Adrenal gland (tissue), 9 donors: ENCODE measurements at regions not wholly inside any gene's neighbourhood (a gene's known extent, or its start where the extent isn't known, plus 50 kb on each side); places are given as distances from the start of the nearest gene placed in this dataset.

Experiments
- DNase-seq, 7 donors: peaks; one replicate each; pipeline ENCODE4 v3.0.0-alpha.2; 2019 to 2020
- H3K27ac ChIP-seq, 5 donors: fragments of 200-600 bp; sonication (generic) in 4 of 5; 1 replicate in 3 of 5; 2 replicates in 2 of 5; pipeline versions ENCODE4 v1.5.1 to v1.8.0; 2016 to 2020; ENCODE audit warnings: mild to moderate bottlenecking in 1 of 5
- H3K27me3 ChIP-seq: fragments of 200-600 bp; 2 replicates; pipeline ENCODE4 v1.8.0; 2021
- H3K36me3 ChIP-seq, 2 donors: fragments of 200-600 bp; replicated peaks in 1 of 2; 1 replicate in 1 of 2; 2 replicates in 1 of 2; pipeline versions ENCODE4 v1.5.1 to v1.8.0; 2018 to 2022
- H3K4me1 ChIP-seq, 2 donors: fragments of 200-600 bp; replicated peaks in 1 of 2; 1 replicate in 1 of 2; 2 replicates in 1 of 2; pipeline versions ENCODE4 v1.5.1 to v1.8.0; 2018 to 2021
- H3K4me3 ChIP-seq, 4 donors: fragments of 200-600 bp; sonication (generic) in 3 of 4; one replicate each; pipeline ENCODE4 v1.5.1; 2016 to 2018
- H3K9me3 ChIP-seq, 3 donors: fragments of 200-600 bp; sonication (generic) in 1 of 3; replicated peaks in 1 of 3; 1 replicate in 2 of 3; 2 replicates in 1 of 3; pipeline versions ENCODE4 v1.5.1 to v1.8.0; 2016 to 2021
- POLR2A ChIP-seq, 2 donors: fragments of 450-650 bp; IDR thresholded peaks; one replicate each; pipeline ENCODE4 v1.6.1; 2017; ENCODE audit warnings: antibody characterized with exemption in 2 of 2, mild to moderate bottlenecking in 2 of 2, moderate library complexity in 1 of 2
- WGBS, 4 donors: extraction: QIAGEN DNeasy Blood & Tissue Kit in 2 of 4; methylation state at CpG; one replicate each; pipeline versions ENCODE4 v1.1.5 to v1.1.7; 2013 to 2017; 5-methylcytosine and 5-hydroxymethylcytosine counted together
- intact Hi-C, 2 donors: fragments of 100-400 bp; cut with DNase I; formaldehyde crosslinking; loops; one replicate each; pipeline versions ENCODE4 v1.14.1 to v1.15.0; 2022 to 2023
- TF ChIP-seq, protein P1 (sequence below), 6 experiments: fragments of 450-650 bp in 4 of 6; fragments of 200-600 bp in 2 of 6; sonication (generic) in 1 of 6; IDR thresholded peaks; 1 replicate in 5 of 6; 2 replicates in 1 of 6; pipeline versions ENCODE4 v1.5.1 to v1.8.0; 2016 to 2021; ENCODE audit warnings: antibody characterized with exemption in 6 of 6, mild to moderate bottlenecking in 2 of 6, moderate library complexity in 1 of 6
- donor health status: healthy with polysubstance abuse.
- donor health status: Bipolar disorder and iron deficiency.
- donor health status: DM: yes; HTN: yes; CAD: no.
- donor health status: DM: no; HTN: no; CAD: no.
- donor health status: DM: no; HTN: no; CAD: no.

DNA sequence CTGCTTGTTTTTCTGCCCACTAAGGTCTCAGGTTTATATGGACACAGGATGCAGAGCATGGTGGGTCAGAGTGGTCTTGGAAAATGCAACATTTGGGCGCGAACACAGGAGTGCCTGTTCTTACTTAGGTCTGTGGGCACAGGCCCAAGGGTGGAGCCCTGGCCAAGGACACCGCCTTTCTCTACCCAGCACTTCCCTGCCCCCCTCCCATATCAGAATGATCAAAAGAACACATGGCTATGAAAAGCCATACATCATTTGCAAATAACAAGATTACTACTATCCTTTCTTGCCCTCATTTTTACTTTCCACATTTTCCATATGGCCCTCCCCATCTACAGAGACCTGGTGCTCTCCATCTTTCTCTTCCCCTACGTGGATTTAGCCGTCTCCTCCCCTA lies 162.2 kb downstream of the ENC1 start:
- Histone ChIP-seq H3K4me3 (no peak overlapping the region), H3K27ac (no peak overlapping the region), H3K9me3 (no peaks in the 10 kb centered on the region), H3K4me1 (no peaks in the 10 kb centered on the region), H3K36me3 (no peaks in the 10 kb centered on the region), H3K27me3 (no peaks in the 10 kb centered on the region)
- intact Hi-C loops: no loop called here
- 60 to 82% (median 78%) methylated on average over 5 of the region's 5 CpGs for whole genome bisulfite sequencing, 4 donors
- TF ChIP-seq, protein P1, sequence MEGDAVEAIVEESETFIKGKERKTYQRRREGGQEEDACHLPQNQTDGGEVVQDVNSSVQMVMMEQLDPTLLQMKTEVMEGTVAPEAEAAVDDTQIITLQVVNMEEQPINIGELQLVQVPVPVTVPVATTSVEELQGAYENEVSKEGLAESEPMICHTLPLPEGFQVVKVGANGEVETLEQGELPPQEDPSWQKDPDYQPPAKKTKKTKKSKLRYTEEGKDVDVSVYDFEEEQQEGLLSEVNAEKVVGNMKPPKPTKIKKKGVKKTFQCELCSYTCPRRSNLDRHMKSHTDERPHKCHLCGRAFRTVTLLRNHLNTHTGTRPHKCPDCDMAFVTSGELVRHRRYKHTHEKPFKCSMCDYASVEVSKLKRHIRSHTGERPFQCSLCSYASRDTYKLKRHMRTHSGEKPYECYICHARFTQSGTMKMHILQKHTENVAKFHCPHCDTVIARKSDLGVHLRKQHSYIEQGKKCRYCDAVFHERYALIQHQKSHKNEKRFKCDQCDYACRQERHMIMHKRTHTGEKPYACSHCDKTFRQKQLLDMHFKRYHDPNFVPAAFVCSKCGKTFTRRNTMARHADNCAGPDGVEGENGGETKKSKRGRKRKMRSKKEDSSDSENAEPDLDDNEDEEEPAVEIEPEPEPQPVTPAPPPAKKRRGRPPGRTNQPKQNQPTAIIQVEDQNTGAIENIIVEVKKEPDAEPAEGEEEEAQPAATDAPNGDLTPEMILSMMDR (IDR thresholded peaks at IDR 0.05): no peak
- no peak for TF ChIP-seq POLR2A (IDR thresholded peaks at IDR 0.05)
- DNase-seq: no peak

DNA sequence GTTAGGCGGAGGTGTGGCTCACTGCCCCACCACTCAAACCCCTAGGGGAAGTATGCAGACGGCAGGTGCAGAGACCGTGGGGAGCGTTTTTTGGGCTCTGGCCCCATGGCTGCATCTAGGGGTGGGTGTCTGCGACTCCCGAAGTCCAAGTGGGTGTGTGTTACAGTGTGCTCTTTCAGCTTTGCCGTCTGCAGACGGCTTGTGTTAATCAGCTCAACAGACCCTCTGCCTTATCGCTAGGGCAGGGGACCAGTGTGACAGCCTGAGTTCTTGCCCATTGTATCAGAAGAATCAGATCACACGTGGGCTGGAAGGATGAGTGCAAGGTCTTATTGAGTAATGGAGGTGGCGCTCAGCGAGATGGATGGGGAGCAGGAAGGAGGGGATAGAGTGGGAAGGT lies 162.8 kb downstream of the ENC1 start:
- intact Hi-C loops: no loop called here
- TF ChIP-seq, protein P1 (IDR thresholded peaks at IDR 0.05): no peak
- no peak for TF ChIP-seq POLR2A (IDR thresholded peaks at IDR 0.05)
- H3K9me3 ChIP-seq: no peaks in the 10 kb centered on the region
- H3K36me3 ChIP-seq: no peaks in the 10 kb centered on the region
- 80 to 91% (median 91%) methylated on average over 11 to 12 of the region's 12 CpGs for WGBS, 4 donors
- no peak overlapping the region for H3K27ac ChIP-seq
- H3K27me3 ChIP-seq: no peaks in the 10 kb centered on the region
- H3K4me3 ChIP-seq: no peak overlapping the region
- no peak for DNase-seq
- H3K4me1 ChIP-seq: no peaks in the 10 kb centered on the region

DNA sequence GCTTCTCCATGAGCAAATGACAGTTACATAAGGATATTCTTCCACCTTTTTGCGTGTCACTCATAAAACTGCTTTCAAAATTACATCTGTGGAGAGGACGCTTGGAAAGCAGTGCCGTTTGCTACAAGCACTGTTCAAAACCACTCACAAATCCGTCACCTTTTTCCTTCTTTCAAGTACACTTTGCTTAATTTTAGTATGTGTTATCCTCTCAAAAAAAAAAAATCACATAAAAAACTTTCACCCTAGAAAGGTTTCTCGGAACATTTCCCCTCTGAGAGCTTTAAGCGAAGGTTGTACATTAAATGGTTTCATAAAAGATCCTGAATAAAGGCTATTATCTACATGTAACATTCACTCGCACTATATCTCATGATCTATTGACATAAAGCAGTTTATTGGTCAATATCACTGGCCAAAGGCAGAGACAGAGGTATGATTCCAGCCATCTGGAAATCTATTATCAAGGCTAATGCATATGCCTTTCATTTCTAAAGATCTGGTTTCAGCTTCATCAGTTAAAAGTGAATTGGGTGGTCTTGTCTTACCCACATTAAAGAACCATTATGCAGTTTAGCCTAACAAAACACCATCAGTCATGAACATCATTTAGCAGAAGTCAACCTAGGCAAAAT lies 163.6 kb downstream of the ENC1 start:
- no peak overlapping the region for H3K4me3 ChIP-seq
- no peaks in the 10 kb centered on the region for H3K36me3 ChIP-seq
- TF ChIP-seq, protein P1 (IDR thresholded peaks at IDR 0.05): no peak
- no peak for TF ChIP-seq POLR2A (IDR thresholded peaks at IDR 0.05)
- DNase-seq: no peak
- H3K27ac ChIP-seq: no peak overlapping the region
- WGBS, 4 donors: 78 to 84% (median 82%) methylated on average over 7 of the region's 7 CpGs
- no peaks in the 10 kb centered on the region for H3K27me3 ChIP-seq
- no peaks in the 10 kb centered on the region for H3K9me3 ChIP-seq
- no peaks in the 10 kb centered on the region for H3K4me1 ChIP-seq
- intact Hi-C loops: no loop called here

DNA sequence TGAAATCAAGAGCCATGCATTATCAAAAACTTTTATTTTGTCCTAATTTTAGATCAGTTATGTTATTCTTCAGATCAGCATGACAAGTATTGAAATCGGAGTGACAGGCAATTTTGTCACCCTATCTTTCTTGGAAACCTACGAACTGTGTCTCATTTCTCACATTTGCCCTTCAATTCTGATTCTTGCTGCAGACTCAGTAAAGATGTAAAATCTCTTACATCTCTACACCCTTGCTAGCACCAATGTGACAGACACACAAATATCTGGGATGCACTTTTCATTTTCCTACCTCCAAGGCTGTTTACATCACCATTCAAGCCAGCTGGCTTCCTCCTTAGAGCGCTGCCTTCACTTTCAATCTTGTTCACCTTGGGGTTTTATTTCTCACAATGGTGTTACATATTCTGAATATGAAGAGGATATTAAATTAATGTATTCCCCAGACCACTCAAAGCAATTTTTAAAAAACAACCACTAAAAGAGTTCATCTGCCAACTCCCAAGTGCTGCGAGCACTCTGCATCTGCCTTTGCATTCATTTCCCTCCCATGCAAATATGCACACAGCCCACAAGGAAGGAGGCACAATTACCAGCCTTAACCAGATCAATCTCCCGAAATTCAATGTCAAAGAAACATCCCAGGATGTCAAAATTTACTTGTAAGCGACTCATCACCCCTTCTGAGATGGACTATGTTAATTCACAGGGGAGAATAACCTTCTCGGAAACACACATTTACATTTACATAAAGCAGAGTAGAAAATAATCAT lies 164.3 kb downstream of the ENC1 start:
- TF ChIP-seq POLR2A (IDR thresholded peaks at IDR 0.05): no peak
- TF ChIP-seq, protein P1 (IDR thresholded peaks at IDR 0.05): no peak
- intact Hi-C loops: no loop called here

More for the DNA sequence above, 164.3 kb downstream of the ENC1 start:
- Histone ChIP-seq H3K36me3 (no peaks in the 10 kb centered on the region), H3K9me3 (no peaks in the 10 kb centered on the region), H3K4me1 (no peaks in the 10 kb centered on the region), H3K27ac (no peak overlapping the region), H3K27me3 (no peaks in the 10 kb centered on the region), H3K4me3 (no peak overlapping the region)
- DNase-seq: no peak
- 70 to 84% (median 75%) methylated on average over 7 of the region's 7 CpGs for WGBS, 4 donors
